OCI-LY1 (cell line): ENCODE measurements at regions not wholly inside any gene's neighbourhood (a gene's known extent, or its start where the extent isn't known, plus 50 kb on each side); places are given as distances from the start of the nearest gene placed in this dataset.

Experiments used
- H2AFZ ChIP-seq: fragments of 200-600 bp; sonication (generic), shearing (Covaris generic); 2 replicates; pipeline ENCODE4 v1.6.0; 2014; ENCODE audit warnings: antibody characterized with exemption, mild to moderate bottlenecking, low read length
- H3F3A ChIP-seq: fragments of 200-600 bp; sonication (generic), shearing (Covaris generic); 2 replicates; pipeline ENCODE4 v1.6.0; 2014; ENCODE audit warnings: mild to moderate bottlenecking, antibody characterized with exemption, low read length, moderate library complexity; ENCODE audit not compliant: insufficient read depth
- H3K27ac ChIP-seq: fragments of 200-600 bp; sonication (generic); 2 replicates; pipeline ENCODE4 v1.5.1; 2014; ENCODE audit warnings: low read length, mixed run types, mild to moderate bottlenecking, low read depth; ENCODE audit not compliant: poor library complexity, severe bottlenecking
- H3K27me3 ChIP-seq: fragments of 200-600 bp; sonication (generic); 2 replicates; pipeline ENCODE4 v1.6.0; 2014; ENCODE audit warnings: antibody characterized with exemption, mild to moderate bottlenecking, low read length, moderate library complexity; ENCODE audit not compliant: insufficient read depth
- H3K36me3 ChIP-seq: fragments of 200-600 bp; sonication (generic); 2 replicates; pipeline ENCODE4 v1.6.1; 2014; ENCODE audit warnings: mild to moderate bottlenecking, antibody characterized with exemption, low read length, moderate library complexity, mixed read lengths; ENCODE audit not compliant: insufficient read depth
- H3K4me1 ChIP-seq: fragments of 200-600 bp; sonication (generic); 2 replicates; pipeline ENCODE4 v1.5.1; 2014; ENCODE audit warnings: mild to moderate bottlenecking, low read length, moderate library complexity; ENCODE audit not compliant: insufficient read depth, severe bottlenecking
- H3K4me2 ChIP-seq: fragments of 200-600 bp; sonication (generic), shearing (Covaris generic); 2 replicates; pipeline ENCODE4 v1.6.1; 2014; ENCODE audit warnings: low read length
- H3K4me3 ChIP-seq: fragments of 200-600 bp; sonication (generic); 2 replicates; pipeline ENCODE4 v1.5.1; 2014; ENCODE audit warnings: low read length, low read depth, mild to moderate bottlenecking, mixed read lengths; ENCODE audit not compliant: poor library complexity, severe bottlenecking
- H3K79me2 ChIP-seq: fragments of 200-600 bp; shearing (Covaris generic); 2 replicates; pipeline ENCODE4 v1.6.1; 2016; ENCODE audit warnings: mixed run types, low read length, mixed read lengths; ENCODE audit not compliant: insufficient read depth
- H3K9ac ChIP-seq: fragments of 200-600 bp; sonication (generic), shearing (Covaris generic); 2 replicates; pipeline ENCODE4 v1.6.1; 2014; ENCODE audit warnings: mild to moderate bottlenecking, low read length, mixed read lengths
- H3K9me2 ChIP-seq: fragments of 200-600 bp; sonication (generic), shearing (Covaris generic); 2 replicates; pipeline ENCODE4 v1.6.1; 2014; ENCODE audit warnings: low read depth, mild to moderate bottlenecking, low read length, mixed read lengths
- H3K9me3 ChIP-seq: fragments of 200-600 bp; shearing (Covaris generic); 2 replicates; pipeline ENCODE4 v1.6.1; 2014; ENCODE audit warnings: low read length, mixed read lengths
- H4K20me1 ChIP-seq: fragments of 200-600 bp; sonication (generic), shearing (Covaris generic); 2 replicates; pipeline ENCODE4 v1.6.0; 2016; ENCODE audit warnings: mild to moderate bottlenecking, low read length; ENCODE audit not compliant: insufficient read depth
- EZH2 ChIP-seq: fragments of 200-600 bp; sonication (generic), shearing (Covaris generic); IDR thresholded peaks from 2 replicates; pipeline ENCODE4 v1.8.0; 2017; ENCODE audit warnings: borderline replicate concordance, mixed run types, mild to moderate bottlenecking, antibody characterized with exemption, low read length, moderate library complexity, mixed read lengths
- TF ChIP-seq, protein P1 (sequence below): fragments of 200-600 bp; sonication (generic), shearing (Covaris generic); IDR thresholded peaks from 2 replicates; pipeline ENCODE4 v1.5.1; 2017; ENCODE audit warnings: mild to moderate bottlenecking, antibody characterized with exemption, low read length, moderate library complexity, mixed read lengths

DNA sequence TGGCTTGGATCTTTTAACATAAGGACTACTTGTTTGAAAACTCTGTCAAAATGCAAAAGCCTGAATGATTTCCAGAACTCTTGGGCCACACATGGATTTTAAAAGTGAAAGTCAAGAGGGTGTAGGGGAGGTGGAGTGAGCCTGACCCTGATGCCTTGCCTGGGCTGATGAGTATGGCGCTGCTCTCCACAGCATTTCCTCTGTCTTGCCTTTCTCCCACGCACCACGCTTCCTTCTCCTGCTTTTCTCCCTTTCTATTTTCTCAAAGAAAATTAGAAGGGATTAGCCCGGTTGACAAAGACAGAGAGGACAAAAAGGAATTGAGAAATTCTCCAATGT, 207.0 kb upstream of the CCDC68 start:
- no peak overlapping the region for H3K4me2 ChIP-seq
- no peaks in the 10 kb centered on the region for H4K20me1 ChIP-seq
- H3F3A ChIP-seq = no peaks in the 10 kb centered on the region
- no peak overlapping the region for H3K27ac ChIP-seq
- no peaks in the 10 kb centered on the region for H3K9me3 ChIP-seq
- no peaks in the 10 kb centered on the region for H3K79me2 ChIP-seq
- H2AFZ ChIP-seq = no peak overlapping the region
- H3K36me3 ChIP-seq = no peaks in the 10 kb centered on the region
- H3K9me2 ChIP-seq = no peaks in the 10 kb centered on the region
- no peaks in the 10 kb centered on the region for H3K4me1 ChIP-seq
- H3K4me3 ChIP-seq = no peak overlapping the region
- TF ChIP-seq, protein P1, sequence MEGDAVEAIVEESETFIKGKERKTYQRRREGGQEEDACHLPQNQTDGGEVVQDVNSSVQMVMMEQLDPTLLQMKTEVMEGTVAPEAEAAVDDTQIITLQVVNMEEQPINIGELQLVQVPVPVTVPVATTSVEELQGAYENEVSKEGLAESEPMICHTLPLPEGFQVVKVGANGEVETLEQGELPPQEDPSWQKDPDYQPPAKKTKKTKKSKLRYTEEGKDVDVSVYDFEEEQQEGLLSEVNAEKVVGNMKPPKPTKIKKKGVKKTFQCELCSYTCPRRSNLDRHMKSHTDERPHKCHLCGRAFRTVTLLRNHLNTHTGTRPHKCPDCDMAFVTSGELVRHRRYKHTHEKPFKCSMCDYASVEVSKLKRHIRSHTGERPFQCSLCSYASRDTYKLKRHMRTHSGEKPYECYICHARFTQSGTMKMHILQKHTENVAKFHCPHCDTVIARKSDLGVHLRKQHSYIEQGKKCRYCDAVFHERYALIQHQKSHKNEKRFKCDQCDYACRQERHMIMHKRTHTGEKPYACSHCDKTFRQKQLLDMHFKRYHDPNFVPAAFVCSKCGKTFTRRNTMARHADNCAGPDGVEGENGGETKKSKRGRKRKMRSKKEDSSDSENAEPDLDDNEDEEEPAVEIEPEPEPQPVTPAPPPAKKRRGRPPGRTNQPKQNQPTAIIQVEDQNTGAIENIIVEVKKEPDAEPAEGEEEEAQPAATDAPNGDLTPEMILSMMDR = no peak
- no peak for TF ChIP-seq EZH2
- no peaks in the 10 kb centered on the region for H3K27me3 ChIP-seq
- H3K9ac ChIP-seq = no peak overlapping the region

DNA sequence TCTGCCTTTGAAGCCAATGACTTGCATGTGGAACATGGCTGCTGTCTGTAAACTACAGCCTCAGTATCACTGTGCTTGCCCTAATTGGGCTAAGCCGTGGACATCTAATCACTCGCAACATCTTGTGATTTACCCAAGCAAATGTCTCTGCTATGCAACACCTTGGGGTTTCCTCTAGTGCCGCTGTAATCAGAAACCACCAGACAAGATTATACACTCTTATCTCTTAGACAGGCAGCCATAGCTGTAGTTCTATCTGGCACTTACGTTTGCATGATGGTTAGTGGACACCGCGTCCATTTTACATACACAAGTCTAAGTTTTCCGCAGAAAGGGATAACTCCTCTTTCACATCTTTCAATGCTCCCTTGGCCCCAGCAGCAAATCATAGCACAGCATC, 204.3 kb upstream of the CCDC68 start:
- Histone ChIP-seq H2AFZ (no peak overlapping the region), H3F3A (no peaks in the 10 kb centered on the region), H3K27ac (no peak overlapping the region), H3K9me3 (no peaks in the 10 kb centered on the region), H3K9ac (no peak overlapping the region), H3K27me3 (no peaks in the 10 kb centered on the region), H3K4me3 (no peak overlapping the region), H3K4me2 (no peak overlapping the region), H3K4me1 (no peaks in the 10 kb centered on the region), H3K9me2 (no peaks in the 10 kb centered on the region), H4K20me1 (no peaks in the 10 kb centered on the region), H3K79me2 (no peaks in the 10 kb centered on the region), H3K36me3 (no peaks in the 10 kb centered on the region)
- TF ChIP-seq, protein P1 = no peak
- no peak for TF ChIP-seq EZH2

DNA sequence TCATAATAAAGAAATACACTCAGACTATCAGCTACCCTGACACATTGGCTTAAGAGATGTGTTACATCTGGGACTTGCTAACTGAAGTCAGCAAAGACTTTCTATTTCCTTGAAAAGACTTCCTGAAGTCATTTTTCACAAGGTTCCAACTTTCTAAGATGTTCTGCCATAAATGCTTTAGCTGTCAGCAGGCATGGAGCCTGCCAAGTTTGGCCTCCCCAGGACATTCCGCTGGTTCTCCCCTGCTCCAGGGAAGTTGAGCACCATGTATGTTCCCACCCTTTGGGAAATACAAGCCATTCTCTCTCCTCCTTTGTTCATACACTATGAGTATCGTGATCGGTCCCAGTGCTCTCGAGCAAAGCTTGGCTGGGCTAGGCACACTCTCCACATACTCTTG, 202.7 kb upstream of the CCDC68 start:
- H3K4me3 ChIP-seq = no peak overlapping the region
- H3K4me2 ChIP-seq = no peak overlapping the region
- H3K79me2 ChIP-seq = no peaks in the 10 kb centered on the region
- no peak overlapping the region for H3K9ac ChIP-seq
- H3K9me3 ChIP-seq = no peaks in the 10 kb centered on the region
- no peak for TF ChIP-seq EZH2
- TF ChIP-seq, protein P1 = no peak
- no peaks in the 10 kb centered on the region for H3F3A ChIP-seq
- no peak overlapping the region for H3K27ac ChIP-seq
- no peak overlapping the region for H2AFZ ChIP-seq
- no peaks in the 10 kb centered on the region for H4K20me1 ChIP-seq
- no peaks in the 10 kb centered on the region for H3K36me3 ChIP-seq
- no peaks in the 10 kb centered on the region for H3K27me3 ChIP-seq
- H3K4me1 ChIP-seq = no peaks in the 10 kb centered on the region
- no peaks in the 10 kb centered on the region for H3K9me2 ChIP-seq
